Tibial nerve (tissue), 4 donors: ENCODE measurements at regions not wholly inside any gene's neighbourhood (a gene's known extent, or its start where the extent isn't known, plus 50 kb on each side); places are given as distances from the start of the nearest gene placed in this dataset.

Source experiments
- DNase-seq, 2 donors: peaks; one replicate each; pipeline ENCODE4 v3.0.0-alpha.2; 2019; ENCODE audit warnings: low spot score in 2 of 2
- H3K27ac ChIP-seq, 4 donors: fragments of 200-600 bp; sonication (generic) in 3 of 4; one replicate each; pipeline ENCODE4 v1.5.1; 2017 to 2019; ENCODE audit warnings: mild to moderate bottlenecking in 1 of 4
- H3K27me3 ChIP-seq, 2 donors: fragments of 200-600 bp; sonication (generic) in 1 of 2; one replicate each; pipeline versions ENCODE4 v1.5.1 to v1.6.0; 2017 to 2019
- H3K36me3 ChIP-seq, 3 donors: fragments of 200-600 bp; sonication (generic); one replicate each; pipeline ENCODE4 v1.5.1; 2018 to 2019
- H3K4me1 ChIP-seq, 4 donors: fragments of 200-600 bp; sonication (generic) in 3 of 4; one replicate each; pipeline ENCODE4 v1.5.1; 2017 to 2019
- H3K4me3 ChIP-seq, 4 donors: fragments of 200-600 bp; sonication (generic) in 3 of 4; one replicate each; pipeline ENCODE4 v1.5.1; 2017 to 2019; ENCODE audit warnings: mild to moderate bottlenecking in 1 of 4, moderate library complexity in 1 of 4
- H3K9me3 ChIP-seq, 4 donors: fragments of 200-600 bp; sonication (generic) in 3 of 4; one replicate each; pipeline ENCODE4 v1.5.1; 2017 to 2019
- EP300 ChIP-seq, 2 donors: sonication (generic); formaldehyde crosslinking; IDR thresholded peaks; one replicate each; pipeline ENCODE4 v1.6.1; 2017; ENCODE audit warnings: antibody characterized with exemption in 2 of 2, mild to moderate bottlenecking in 1 of 2
- POLR2A ChIP-seq, 2 donors: fragments of 450-650 bp; IDR thresholded peaks; one replicate each; pipeline ENCODE4 v1.6.1; 2017; ENCODE audit warnings: antibody characterized with exemption in 2 of 2, mild to moderate bottlenecking in 2 of 2, moderate library complexity in 2 of 2
- WGBS, 2 donors: methylation state at CpG; one replicate each; pipeline ENCODE4 v1.1.5; 2018; 5-methylcytosine and 5-hydroxymethylcytosine counted together
- TF ChIP-seq, protein P1 (sequence below), 5 experiments: fragments of 200-600 bp in 3 of 5; fragments of 450-650 bp in 2 of 5; sonication (generic) in 3 of 5; IDR thresholded peaks; one replicate each; pipeline ENCODE4 v1.5.1; 2016 to 2019; ENCODE audit warnings: antibody characterized with exemption in 5 of 5, mild to moderate bottlenecking in 3 of 5, moderate library complexity in 2 of 5

DNA sequence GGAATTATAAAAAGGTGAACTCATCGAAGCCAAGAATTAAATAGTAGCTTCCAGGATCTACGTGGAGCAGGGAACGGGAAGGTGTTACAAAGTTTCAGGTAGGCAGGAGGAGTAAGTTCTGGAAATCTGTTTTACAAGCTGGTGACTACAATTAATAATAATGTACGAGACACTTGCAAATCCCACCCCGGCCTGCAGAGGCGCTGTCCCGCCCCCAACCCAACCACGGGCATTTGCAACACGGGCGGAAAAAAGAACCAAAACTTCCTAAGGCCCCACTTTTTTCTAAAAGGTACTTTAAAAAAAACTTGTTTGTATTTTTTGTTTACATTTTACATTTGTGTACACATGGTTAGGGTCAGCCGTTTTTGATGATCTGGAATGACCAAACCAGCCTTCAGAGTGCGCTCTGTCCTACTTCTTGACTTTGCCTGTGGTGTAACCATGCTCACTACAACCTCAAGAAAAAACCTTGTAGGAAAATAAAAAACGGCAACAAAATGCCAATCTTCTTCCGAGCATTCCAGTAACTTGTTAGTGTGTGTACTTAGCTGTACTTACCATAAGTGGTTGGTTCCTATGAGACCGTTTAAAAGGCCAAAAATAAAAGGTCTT, 449.6 kb upstream of the B3GAT1 start:
- H3K4me1 ChIP-seq = no peaks in the 10 kb centered on the region
- no peak for DNase-seq
- H3K27me3 ChIP-seq = peaks cover 0 to 3% of the 10 kb centered on the region in 2 donors
- no peaks in the 10 kb centered on the region for H3K36me3 ChIP-seq
- H3K27ac ChIP-seq = no peak overlapping the region
- H3K9me3 ChIP-seq = no peaks in the 10 kb centered on the region
- 77 to 79% methylated on average over 15 of the region's 15 CpGs for WGBS, 2 donors
- TF ChIP-seq EP300 (IDR thresholded peaks at IDR 0.05) = no peak
- TF ChIP-seq, protein P1, sequence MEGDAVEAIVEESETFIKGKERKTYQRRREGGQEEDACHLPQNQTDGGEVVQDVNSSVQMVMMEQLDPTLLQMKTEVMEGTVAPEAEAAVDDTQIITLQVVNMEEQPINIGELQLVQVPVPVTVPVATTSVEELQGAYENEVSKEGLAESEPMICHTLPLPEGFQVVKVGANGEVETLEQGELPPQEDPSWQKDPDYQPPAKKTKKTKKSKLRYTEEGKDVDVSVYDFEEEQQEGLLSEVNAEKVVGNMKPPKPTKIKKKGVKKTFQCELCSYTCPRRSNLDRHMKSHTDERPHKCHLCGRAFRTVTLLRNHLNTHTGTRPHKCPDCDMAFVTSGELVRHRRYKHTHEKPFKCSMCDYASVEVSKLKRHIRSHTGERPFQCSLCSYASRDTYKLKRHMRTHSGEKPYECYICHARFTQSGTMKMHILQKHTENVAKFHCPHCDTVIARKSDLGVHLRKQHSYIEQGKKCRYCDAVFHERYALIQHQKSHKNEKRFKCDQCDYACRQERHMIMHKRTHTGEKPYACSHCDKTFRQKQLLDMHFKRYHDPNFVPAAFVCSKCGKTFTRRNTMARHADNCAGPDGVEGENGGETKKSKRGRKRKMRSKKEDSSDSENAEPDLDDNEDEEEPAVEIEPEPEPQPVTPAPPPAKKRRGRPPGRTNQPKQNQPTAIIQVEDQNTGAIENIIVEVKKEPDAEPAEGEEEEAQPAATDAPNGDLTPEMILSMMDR (IDR thresholded peaks at IDR 0.05) = no peak
- no peak for TF ChIP-seq POLR2A (IDR thresholded peaks at IDR 0.05)
- H3K4me3 ChIP-seq = no peak overlapping the region

DNA sequence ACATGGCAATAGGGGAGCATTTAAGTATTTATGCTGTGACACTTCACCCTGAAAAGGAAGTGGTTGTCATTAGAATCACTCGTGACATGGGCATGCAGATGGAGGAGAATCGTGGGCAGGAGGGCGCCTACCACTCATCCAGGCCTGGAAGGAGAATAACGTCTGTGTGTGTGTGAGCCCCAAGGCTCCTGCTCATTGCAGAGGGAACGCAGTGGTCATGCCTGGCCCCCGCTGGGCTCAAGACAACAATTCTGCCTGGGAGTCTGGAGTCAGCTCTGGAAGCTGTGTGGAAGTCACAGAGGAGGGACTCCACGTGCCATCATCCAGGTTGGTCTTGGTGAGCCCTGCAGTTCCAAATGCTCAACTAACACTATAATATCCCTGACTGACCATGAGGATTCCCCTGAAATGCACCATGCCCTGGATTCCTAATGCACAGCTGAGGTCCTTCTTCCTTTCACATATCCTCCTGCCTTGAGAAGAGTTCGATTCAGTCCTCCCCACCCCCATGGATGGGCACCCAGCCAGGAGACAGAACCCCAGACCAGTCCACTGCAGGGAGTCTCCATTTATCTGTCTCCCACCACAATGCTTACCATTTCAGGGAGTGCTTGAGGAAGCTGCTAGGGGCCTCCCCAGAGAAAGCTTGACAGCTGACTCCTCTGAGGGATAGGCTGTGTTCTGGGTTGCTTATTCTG, 446.9 kb upstream of the B3GAT1 start:
- H3K27me3 ChIP-seq = peaks cover 0 to 3% of the 10 kb centered on the region in 2 donors
- H3K4me3 ChIP-seq = no peak overlapping the region
- TF ChIP-seq EP300 (IDR thresholded peaks at IDR 0.05) (no peak), POLR2A (IDR thresholded peaks at IDR 0.05) (no peak)
- TF ChIP-seq, protein P1 (IDR thresholded peaks at IDR 0.05) = no peak
- 67 to 72% methylated on average over 8 of the region's 8 CpGs for WGBS, 2 donors
- no peaks in the 10 kb centered on the region for H3K4me1 ChIP-seq
- H3K9me3 ChIP-seq = no peaks in the 10 kb centered on the region
- H3K27ac ChIP-seq = no peak overlapping the region
- no peak for DNase-seq
- H3K36me3 ChIP-seq = no peaks in the 10 kb centered on the region

DNA sequence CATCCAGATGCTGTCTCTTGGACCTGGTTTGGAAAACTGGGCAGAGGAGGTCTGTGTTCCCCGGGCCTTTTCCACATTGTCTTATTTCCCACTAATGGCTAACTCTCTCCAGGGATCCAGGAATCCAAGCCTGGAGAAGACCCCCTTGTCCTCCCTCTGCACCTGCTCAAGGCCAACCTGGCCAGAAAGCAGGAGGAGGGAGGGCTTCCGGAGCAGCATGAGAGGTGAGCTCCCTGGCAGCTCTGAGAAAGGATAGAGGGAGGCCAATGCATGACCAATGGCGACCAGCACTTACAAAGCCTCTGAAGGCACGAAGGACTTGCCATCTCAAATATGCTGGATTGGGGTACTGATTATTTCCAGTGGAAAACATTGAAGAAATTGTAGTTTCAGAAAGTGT, 445.0 kb upstream of the B3GAT1 start:
- DNase-seq = no peak
- H3K4me1 ChIP-seq = no peaks in the 10 kb centered on the region
- no peak overlapping the region for H3K4me3 ChIP-seq
- H3K9me3 ChIP-seq = no peaks in the 10 kb centered on the region
- peaks cover 0 to 3% of the 10 kb centered on the region in 2 donors for H3K27me3 ChIP-seq
- WGBS, 2 donors = 82 to 85% methylated on average over 4 of the region's 4 CpGs
- no peak overlapping the region for H3K27ac ChIP-seq
- no peaks in the 10 kb centered on the region for H3K36me3 ChIP-seq
- TF ChIP-seq POLR2A (IDR thresholded peaks at IDR 0.05) = no peak
- TF ChIP-seq EP300 (IDR thresholded peaks at IDR 0.05) = no peak
- TF ChIP-seq, protein P1 (IDR thresholded peaks at IDR 0.05) = no peak

DNA sequence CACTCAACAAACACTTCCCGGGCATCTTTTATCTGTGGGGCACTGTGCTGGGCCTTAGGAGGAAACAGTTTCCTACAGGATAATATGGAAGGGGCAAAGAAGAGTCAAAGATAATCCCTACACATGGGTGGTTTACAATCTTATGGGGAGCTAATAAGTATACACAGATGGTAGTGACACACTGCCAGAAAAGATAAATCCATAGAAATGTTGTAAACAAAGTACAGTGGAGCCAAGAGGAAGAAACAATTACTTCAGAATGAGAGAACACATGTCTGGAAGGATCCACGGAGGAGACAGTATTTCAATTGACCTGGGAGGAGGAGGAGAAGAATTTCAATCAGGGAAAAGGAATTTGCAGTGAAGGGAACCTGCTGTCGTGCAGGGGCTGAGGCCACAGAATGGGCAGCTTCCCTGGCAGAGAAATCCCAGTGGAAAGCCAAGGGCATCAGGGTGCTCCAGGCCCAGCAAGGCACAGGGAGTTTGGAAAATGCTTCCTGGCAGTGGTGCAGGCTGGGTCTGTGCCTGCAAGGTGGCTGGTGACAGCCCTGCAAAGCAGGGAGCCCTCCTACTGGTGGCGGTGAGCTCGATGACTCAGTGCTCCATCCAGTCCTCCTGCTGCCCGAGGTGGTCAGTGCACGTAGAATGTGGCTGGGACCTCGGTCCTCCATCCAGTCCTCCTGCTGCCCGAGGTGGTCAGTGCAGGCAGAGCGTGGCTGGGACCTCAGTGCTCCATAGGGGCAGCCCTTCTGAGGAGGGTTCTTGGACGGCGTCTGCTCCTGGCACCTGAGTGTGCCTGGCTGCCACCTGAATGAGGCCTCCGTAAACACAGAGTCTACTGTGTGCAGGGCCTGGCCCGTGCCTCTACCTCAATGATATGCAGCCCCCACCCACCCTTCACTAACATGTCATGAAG, 444.3 kb upstream of the B3GAT1 start:
- WGBS, 2 donors = 70 to 75% methylated on average over 14 of the region's 14 CpGs
- DNase-seq = no peak
- peaks cover 0 to 3% of the 10 kb centered on the region in 2 donors for H3K27me3 ChIP-seq
- no peaks in the 10 kb centered on the region for H3K4me1 ChIP-seq
- H3K36me3 ChIP-seq = no peaks in the 10 kb centered on the region
- no peak overlapping the region for H3K4me3 ChIP-seq
- H3K9me3 ChIP-seq = no peaks in the 10 kb centered on the region
- TF ChIP-seq POLR2A (IDR thresholded peaks at IDR 0.05) = no peak
- TF ChIP-seq EP300 (IDR thresholded peaks at IDR 0.05) = no peak
- TF ChIP-seq, protein P1 (IDR thresholded peaks at IDR 0.05) = no peak
- H3K27ac ChIP-seq = no peak overlapping the region
